Stimulated activated CD8-positive, alpha-beta memory T cell treated with anti-CD3 and anti-CD28 coated beads, Interleukin-15, amount 100 ng/mL, for 48 hours (primary cell): ENCODE measurements at regions not wholly inside any gene's neighbourhood (a gene's known extent, or its start where the extent isn't known, plus 50 kb on each side); places are given as distances from the start of the nearest gene placed in this dataset.

ENCODE experiments used
- DNase-seq, 2 donors: peaks; one replicate each; pipeline ENCODE4 v3.0.0-alpha.2; 2020; ENCODE audit warnings: low read depth in 2 of 2

DNA sequence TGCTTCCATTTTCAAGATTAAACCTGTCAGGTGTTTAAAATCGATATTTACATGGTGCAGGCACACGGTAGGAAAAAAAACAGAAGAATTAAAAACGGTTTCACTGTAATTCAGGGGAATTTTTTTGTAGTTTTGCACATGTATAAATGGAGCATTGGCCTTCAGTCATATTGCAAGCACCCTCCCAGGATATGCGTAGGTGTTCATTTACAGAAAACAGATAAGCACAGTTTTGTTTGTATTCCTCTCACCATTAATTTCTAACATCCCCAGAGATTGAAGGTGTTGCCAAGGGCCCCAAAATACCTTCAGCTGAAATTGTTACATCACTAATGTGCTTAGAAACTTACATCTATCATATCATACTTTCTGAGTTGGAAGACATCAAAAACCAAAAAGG lies 427.1 kb upstream of the NR2F2 start:
- DNase-seq: no peak

DNA sequence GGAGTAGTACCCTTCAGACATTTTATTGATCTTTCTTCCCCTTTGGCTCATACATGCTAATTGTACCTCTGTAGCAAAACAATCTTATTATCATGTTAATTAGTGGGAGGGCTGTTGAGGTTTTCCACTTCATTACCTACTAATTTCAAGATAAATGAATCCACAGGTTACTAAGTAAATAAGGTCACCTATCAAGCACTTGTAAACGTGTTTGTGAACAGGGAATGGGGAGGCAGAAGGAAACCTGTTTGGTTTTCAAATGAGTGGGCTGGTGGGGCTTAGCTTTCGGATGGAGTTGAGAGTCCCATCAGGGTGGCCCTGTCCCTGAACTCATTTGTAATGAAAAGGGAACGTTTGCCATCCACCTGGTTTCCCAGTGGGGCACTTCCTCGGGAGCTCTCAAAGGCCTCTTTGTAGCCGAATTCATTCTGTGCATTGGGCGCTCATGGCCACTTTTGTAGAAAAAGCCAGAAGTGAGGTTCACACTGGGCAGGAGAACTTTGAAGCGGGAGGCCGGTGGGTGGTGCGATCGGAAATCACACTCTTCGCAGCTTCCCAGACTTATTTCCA lies 419.8 kb upstream of the NR2F2 start:
- DNase-seq: no peak

GRCh38 chr15:95911570-95912279 lies 418.8 kb upstream of the NR2F2 start:
- DNase-seq: no peak

DNA sequence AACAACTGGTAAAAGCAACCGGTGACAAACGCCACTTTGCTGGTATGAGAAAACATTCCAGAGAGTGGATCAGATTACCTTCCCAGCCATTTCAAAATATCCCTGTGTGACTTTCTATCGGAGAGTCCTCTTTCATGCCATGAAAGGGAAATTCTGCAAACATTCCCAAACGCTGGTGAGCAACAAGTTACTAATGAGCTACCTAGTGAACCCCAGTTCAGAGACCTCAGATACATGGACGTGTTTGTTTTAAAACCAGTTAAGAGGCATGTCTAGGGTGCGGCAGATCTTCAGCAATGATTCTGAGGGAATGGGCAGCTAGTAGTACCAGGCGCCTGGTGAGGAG lies 418.2 kb upstream of the NR2F2 start:
- DNase-seq: no peak

- no peak for DNase-seq
Observed at GRCh38 chr15:95912728-95913127, 417.8 kb upstream of the NR2F2 start.

GRCh38 chr15:95916568-95916967 lies 413.9 kb upstream of the NR2F2 start:
- DNase-seq: no peak

GRCh38 chr15:95918525-95918924 lies 412.0 kb upstream of the NR2F2 start:
- no peak for DNase-seq

- DNase-seq: no peak
Observed at GRCh38 chr15:95919460-95919859, 411.0 kb upstream of the NR2F2 start.

DNA sequence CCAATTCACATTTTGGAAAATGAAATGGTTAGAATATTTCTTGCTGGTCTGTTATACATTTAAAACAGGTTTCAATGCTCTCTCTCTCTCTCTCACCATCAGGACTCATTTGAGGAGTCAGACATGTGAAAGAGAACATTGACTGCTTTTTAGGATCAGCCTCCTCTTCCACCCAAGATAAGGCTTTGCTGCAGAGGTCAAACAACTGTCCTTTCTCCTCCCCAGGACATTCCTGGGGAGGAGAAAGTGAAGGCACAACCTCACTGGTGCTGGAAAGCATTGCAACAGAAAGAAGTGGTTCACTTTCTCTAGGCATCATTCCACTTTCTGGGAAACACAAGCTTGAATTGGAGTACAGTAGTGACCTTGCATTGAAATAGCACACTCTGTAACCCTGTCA lies 409.1 kb upstream of the NR2F2 start:
- DNase-seq: no peak

DNA sequence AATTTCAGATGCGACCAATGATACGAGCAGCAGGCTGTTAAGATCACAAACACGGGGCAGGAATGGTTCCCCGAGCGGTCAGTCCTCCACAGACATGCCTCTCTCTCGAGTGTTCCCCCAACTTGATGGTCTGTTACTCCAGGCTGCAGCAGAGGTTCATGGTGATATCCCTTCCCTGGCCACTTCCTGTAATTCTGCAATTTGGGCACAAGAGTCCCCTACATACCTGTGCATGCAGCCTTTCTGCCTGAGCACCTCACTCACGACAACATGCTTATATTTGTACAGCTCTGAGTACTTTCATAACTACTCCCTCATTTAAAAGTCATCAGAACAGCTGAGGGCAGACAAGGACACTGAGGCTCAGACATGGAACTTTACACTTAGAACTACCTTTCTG lies 408.1 kb upstream of the NR2F2 start:
- DNase-seq: no peak

- no peak for DNase-seq
Observed at GRCh38 chr15:95923792-95924191, 406.7 kb upstream of the NR2F2 start.

- DNase-seq: no peak
Observed at GRCh38 chr15:95928822-95929221, 401.7 kb upstream of the NR2F2 start.

DNA sequence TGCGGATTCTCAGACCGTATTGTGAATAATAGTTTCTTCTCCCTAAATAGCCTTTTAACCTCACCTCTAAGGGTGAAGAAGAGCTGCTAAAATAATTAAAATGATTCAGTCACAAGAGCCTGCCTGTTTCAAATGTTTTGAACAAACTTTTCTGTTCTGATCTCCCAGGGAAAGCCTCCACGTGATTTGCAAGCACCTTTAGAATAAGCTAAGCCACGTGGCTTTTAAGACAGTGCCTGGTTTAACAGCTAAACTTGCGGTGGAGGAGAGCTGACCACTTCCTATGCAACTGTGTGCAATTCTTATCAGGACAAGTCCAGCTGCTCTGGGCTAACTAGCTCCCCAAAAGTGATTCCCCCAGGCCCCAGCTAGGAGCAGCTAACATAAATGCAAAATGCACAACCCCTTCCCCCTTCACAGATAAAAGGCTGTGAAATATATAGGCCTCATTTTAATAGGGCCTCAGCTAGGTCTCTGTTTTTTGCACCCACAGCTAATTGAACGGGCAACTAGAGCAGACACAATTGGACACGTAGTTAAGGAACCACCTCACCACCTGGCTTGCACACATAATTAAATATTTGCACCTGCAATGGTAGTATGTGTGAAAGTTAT lies 401.2 kb upstream of the NR2F2 start:
- DNase-seq: no peak

GRCh38 chr15:95930659-95931375 lies 399.7 kb upstream of the NR2F2 start:
- DNase-seq: no peak

DNA sequence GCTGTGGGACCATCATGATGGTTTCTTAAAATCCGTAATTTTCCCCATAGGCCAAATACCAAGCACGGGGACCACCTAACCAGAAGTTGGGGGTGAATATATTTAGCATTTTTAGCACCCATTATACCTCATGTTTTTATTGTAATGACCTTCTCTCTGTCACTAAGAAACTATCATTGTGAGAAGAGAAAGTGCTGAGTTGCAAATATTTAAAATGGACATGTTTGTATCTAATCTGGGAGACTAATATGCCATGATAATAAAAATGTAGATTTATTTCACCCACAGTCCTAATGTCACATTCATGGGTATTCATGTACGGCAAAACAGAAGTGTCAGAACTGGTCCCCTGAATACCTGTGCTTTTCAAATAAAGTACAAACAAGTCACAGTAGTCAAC lies 398.9 kb upstream of the NR2F2 start:
- DNase-seq: no peak

DNA sequence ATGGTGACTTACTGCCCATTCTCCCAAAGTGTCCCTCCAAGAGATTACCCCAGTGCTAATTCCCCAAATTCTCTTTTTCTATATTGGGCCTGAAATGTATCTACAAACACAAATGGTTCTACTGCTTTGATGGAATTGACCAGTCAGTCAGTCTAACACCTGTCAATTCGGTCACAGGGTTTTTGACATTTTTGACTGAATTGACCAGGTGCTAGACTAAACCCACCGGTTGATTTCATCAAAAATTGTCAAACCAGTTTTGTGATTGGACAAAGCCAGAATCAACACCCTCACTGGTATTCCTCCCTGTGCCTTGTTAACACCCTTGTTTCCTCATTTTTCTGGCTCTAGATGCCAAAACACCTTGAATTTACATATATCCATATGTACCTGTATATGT lies 398.4 kb upstream of the NR2F2 start:
- DNase-seq: no peak

GRCh38 chr15:95932676-95933075 lies 397.8 kb upstream of the NR2F2 start:
- DNase-seq: no peak

- no peak for DNase-seq
Observed at GRCh38 chr15:95935852-95936251, 394.6 kb upstream of the NR2F2 start.

- no peak for DNase-seq
Observed at GRCh38 chr15:95937128-95937528, 393.4 kb upstream of the NR2F2 start.

GRCh38 chr15:95940431-95940985 lies 390.0 kb upstream of the NR2F2 start:
- DNase-seq: no peak

- no peak for DNase-seq
Observed at GRCh38 chr15:95944193-95944592, 386.3 kb upstream of the NR2F2 start.

GRCh38 chr15:95944661-95945255 lies 385.7 kb upstream of the NR2F2 start:
- DNase-seq: no peak
